ENCODE measurements at regions not wholly inside any gene's neighbourhood (a gene's known extent, or its start where the extent isn't known, plus 50 kb on each side); places are given as distances from the start of the nearest gene placed in this dataset.

DNA sequence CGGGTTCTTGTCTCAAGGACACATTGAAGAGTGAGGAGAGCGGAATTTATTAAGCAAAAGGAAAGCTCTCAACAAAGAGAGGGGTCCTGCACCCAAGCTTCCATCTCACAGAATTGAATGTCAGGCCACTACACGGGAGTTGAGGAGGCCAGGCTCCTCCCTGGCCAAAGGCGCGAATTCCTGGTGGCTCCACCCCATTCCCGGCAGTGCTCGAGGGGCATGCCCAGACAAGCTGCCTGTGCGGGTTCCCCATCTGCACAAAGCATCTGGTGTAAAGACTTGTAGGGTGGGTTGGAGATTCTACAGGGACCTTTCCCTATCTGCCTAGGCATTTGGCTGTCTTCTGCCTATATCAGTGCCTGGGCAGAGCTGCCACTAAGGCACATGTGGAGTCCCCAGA lies 648.5 kb upstream of the PKN2 start:
- intact Hi-C loops (cut with micrococcal nuclease; ENCODE audit: unreplicated experiment) = no loop called here
- Histone ChIP-seq H3K9me2 (ENCODE audit: insufficient read depth, low read length) (no peaks in the 10 kb centered on the region), H4K20me1 (ENCODE audit: insufficient read depth, low read length) (no peaks in the 10 kb centered on the region), H3K4me1 (ENCODE audit: insufficient read depth, low read length, poor library complexity, severe bottlenecking) (no peaks in the 10 kb centered on the region), H3K9me3 (ENCODE audit: low read length) (no peaks in the 10 kb centered on the region), H3K36me3 (ENCODE audit: insufficient read depth, low read length) (no peaks in the 10 kb centered on the region), H3K79me2 (ENCODE audit: insufficient read depth, low read depth, low read length) (no peaks in the 10 kb centered on the region), H3K4me3 (ENCODE audit: low read depth, low read length, poor library complexity, severe bottlenecking) (no peak overlapping the region), H3K4me2 (ENCODE audit: low read length) (no peak overlapping the region), H2AFZ (ENCODE audit: low read length) (no peak overlapping the region), H3K27ac (ENCODE audit: low read depth, low read length, poor library complexity, severe bottlenecking) (no peak overlapping the region)
- BruUV-seq (replicated peaks) = no TSS peak
- POLR2A ChIA-PET = interaction anchor here (0.6 kb wide), 1 partner anchor 261 kb away, joined by 6 read pairs; no protein-coding TSS in a partner anchor
- DNase-seq (ENCODE audit: low spot score) = no peak
- TF ChIP-seq, protein P1, sequence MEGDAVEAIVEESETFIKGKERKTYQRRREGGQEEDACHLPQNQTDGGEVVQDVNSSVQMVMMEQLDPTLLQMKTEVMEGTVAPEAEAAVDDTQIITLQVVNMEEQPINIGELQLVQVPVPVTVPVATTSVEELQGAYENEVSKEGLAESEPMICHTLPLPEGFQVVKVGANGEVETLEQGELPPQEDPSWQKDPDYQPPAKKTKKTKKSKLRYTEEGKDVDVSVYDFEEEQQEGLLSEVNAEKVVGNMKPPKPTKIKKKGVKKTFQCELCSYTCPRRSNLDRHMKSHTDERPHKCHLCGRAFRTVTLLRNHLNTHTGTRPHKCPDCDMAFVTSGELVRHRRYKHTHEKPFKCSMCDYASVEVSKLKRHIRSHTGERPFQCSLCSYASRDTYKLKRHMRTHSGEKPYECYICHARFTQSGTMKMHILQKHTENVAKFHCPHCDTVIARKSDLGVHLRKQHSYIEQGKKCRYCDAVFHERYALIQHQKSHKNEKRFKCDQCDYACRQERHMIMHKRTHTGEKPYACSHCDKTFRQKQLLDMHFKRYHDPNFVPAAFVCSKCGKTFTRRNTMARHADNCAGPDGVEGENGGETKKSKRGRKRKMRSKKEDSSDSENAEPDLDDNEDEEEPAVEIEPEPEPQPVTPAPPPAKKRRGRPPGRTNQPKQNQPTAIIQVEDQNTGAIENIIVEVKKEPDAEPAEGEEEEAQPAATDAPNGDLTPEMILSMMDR (conservative IDR thresholded peaks at IDR 0.05; ENCODE audit: low read length) = no peak
- no peak for TF ChIP-seq EZH2phosphoT487 (IDR thresholded peaks at IDR 0.05; ENCODE audit: borderline replicate concordance, low read depth, low read length)
- CTCF ChIA-PET (ENCODE audit: unreplicated experiment) = no interaction called here

DNA sequence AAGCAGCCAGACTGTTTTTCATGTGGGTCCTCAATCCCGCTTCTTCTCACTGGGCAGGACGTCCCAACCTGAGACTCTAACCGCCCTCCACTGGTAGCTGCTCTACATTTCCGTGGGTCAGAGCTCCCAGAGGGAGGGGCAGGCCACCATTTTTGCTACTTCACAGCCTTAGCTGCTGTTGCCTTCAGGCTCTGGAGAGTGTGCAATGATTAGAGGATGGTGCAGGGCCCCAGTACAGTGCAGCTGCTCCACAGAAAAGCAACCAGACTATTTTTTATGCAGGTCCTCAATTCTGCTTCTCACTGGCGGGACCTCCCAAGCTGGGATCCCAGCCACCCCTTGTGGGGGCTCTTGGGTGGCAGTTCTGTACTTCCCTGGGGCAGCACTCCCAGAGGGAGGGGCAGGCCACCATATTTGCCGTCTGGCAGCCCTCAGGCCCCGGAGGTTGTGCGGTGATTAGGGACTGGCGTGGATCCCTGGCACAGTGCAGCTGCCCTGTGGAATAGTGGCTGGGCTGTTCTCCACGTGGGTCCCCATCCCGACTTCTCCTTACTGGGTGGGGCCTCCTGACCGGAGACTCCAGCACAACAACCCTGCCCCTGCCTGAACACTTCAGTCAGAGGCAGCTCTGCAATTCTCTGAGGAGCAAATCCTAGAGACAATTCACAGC lies 647.6 kb upstream of the PKN2 start:
- H3K9me3 ChIP-seq (ENCODE audit: low read length) = no peaks in the 10 kb centered on the region
- no peaks in the 10 kb centered on the region for H3K36me3 ChIP-seq (ENCODE audit: insufficient read depth, low read length)
- CTCF ChIA-PET (ENCODE audit: unreplicated experiment) = no interaction called here
- no peak overlapping the region for H3K4me3 ChIP-seq (ENCODE audit: low read depth, low read length, poor library complexity, severe bottlenecking)
- no peaks in the 10 kb centered on the region for H3K4me1 ChIP-seq (ENCODE audit: insufficient read depth, low read length, poor library complexity, severe bottlenecking)
- intact Hi-C loops (cut with micrococcal nuclease; ENCODE audit: unreplicated experiment) = no loop called here
- no peaks in the 10 kb centered on the region for H4K20me1 ChIP-seq (ENCODE audit: insufficient read depth, low read length)
- no peak for TF ChIP-seq EZH2phosphoT487 (IDR thresholded peaks at IDR 0.05; ENCODE audit: borderline replicate concordance, low read depth, low read length)
- TF ChIP-seq, protein P1 (conservative IDR thresholded peaks at IDR 0.05; ENCODE audit: low read length) = no peak
- H3K9me2 ChIP-seq (ENCODE audit: insufficient read depth, low read length) = no peaks in the 10 kb centered on the region
- no peak for DNase-seq (ENCODE audit: low spot score)
- BruUV-seq (replicated peaks) = no TSS peak
- POLR2A ChIA-PET = no interaction called here
- no peak overlapping the region for H2AFZ ChIP-seq (ENCODE audit: low read length)
- no peak overlapping the region for H3K27ac ChIP-seq (ENCODE audit: low read depth, low read length, poor library complexity, severe bottlenecking)
- H3K4me2 ChIP-seq (ENCODE audit: low read length) = no peak overlapping the region
- H3K79me2 ChIP-seq (ENCODE audit: insufficient read depth, low read depth, low read length) = no peaks in the 10 kb centered on the region

DNA sequence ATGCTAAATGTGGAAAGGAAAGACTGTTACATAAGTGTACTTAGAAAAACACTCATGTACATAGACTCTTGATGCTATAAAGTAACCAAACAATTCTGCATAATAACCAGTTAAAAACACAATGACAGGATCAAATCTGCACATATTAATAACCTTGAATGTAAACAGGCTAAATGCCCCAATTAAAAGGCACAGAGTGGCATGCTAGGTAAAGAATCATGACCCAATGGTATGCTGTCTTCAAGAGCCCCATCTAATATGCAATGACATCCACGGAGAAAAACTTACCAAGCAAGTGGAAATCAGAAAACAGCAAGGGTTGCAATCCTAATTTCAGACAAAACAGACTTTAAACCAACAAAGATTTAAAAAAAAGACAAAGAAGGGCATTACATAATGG lies 644.8 kb upstream of the PKN2 start:
- intact Hi-C loops (cut with micrococcal nuclease; ENCODE audit: unreplicated experiment) = no loop called here
- H3K9me3 ChIP-seq (ENCODE audit: low read length) = no peaks in the 10 kb centered on the region

More for the DNA sequence above, 644.8 kb upstream of the PKN2 start:
- H3K4me3 ChIP-seq (ENCODE audit: low read depth, low read length, poor library complexity, severe bottlenecking) = no peak overlapping the region
- no peaks in the 10 kb centered on the region for H3K4me1 ChIP-seq (ENCODE audit: insufficient read depth, low read length, poor library complexity, severe bottlenecking)
- DNase-seq (ENCODE audit: low spot score) = no peak
- H3K9me2 ChIP-seq (ENCODE audit: insufficient read depth, low read length) = no peaks in the 10 kb centered on the region
- ChIA-PET CTCF (ENCODE audit: unreplicated experiment) (no interaction called here), POLR2A (interaction anchor here (0.7 kb wide), 1 partner anchor 37 kb away, joined by 3 read pairs; no protein-coding TSS in a partner anchor)
- no peaks in the 10 kb centered on the region for H4K20me1 ChIP-seq (ENCODE audit: insufficient read depth, low read length)
- no peak overlapping the region for H2AFZ ChIP-seq (ENCODE audit: low read length)
- no peak overlapping the region for H3K4me2 ChIP-seq (ENCODE audit: low read length)
- BruUV-seq (replicated peaks) = no TSS peak
- H3K79me2 ChIP-seq (ENCODE audit: insufficient read depth, low read depth, low read length) = no peaks in the 10 kb centered on the region
- H3K27ac ChIP-seq (ENCODE audit: low read depth, low read length, poor library complexity, severe bottlenecking) = no peak overlapping the region
- no peak for TF ChIP-seq EZH2phosphoT487 (IDR thresholded peaks at IDR 0.05; ENCODE audit: borderline replicate concordance, low read depth, low read length)
- TF ChIP-seq, protein P1 (conservative IDR thresholded peaks at IDR 0.05; ENCODE audit: low read length) = no peak
- no peaks in the 10 kb centered on the region for H3K36me3 ChIP-seq (ENCODE audit: insufficient read depth, low read length)

Measured in OCI-LY7 (cell line).